NB4 (cell line): ENCODE measurements at regions not wholly inside any gene's neighbourhood (a gene's known extent, or its start where the extent isn't known, plus 50 kb on each side); places are given as distances from the start of the nearest gene placed in this dataset.

Source experiments
- MYC ChIP-seq: IDR thresholded peaks from 2 replicates; pipeline ENCODE4 v1.6.1; 2011; ENCODE audit warnings: low read depth, low read length
- POLR2A ChIP-seq: IDR thresholded peaks from 2 replicates; pipeline ENCODE4 v1.6.1; 2011; ENCODE audit warnings: mild to moderate bottlenecking; ENCODE audit not compliant: insufficient read length; ENCODE audit errors: extremely low read depth
- TF ChIP-seq, protein P1 (sequence below): IDR thresholded peaks from one replicate; pipeline ENCODE4 v1.5.1; 2012; ENCODE audit warnings: low read depth, low read length
- TF ChIP-seq, protein P2 (sequence below): IDR thresholded peaks from 2 replicates; pipeline ENCODE4 v1.6.1; 2011; ENCODE audit warnings: low read depth, low read length

DNA sequence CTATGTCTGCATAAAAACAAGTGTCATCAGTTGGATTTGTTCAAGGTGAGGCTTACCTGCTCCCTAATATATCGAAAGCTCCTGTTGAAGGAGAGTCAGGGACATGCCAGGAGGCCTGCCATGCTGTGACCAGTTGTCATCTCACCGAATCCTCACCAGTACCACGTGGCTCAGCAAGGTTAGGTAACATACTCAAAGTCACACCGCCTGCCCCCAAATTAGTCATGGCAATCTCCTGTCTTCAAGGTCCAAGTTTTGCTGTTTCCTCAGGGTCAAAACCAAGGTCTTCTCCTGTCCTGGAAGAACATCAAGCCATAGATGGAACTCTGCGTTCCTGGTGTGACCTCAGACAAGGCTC is 67.8 kb downstream of the IGLL1 start:
- TF ChIP-seq, protein P1, sequence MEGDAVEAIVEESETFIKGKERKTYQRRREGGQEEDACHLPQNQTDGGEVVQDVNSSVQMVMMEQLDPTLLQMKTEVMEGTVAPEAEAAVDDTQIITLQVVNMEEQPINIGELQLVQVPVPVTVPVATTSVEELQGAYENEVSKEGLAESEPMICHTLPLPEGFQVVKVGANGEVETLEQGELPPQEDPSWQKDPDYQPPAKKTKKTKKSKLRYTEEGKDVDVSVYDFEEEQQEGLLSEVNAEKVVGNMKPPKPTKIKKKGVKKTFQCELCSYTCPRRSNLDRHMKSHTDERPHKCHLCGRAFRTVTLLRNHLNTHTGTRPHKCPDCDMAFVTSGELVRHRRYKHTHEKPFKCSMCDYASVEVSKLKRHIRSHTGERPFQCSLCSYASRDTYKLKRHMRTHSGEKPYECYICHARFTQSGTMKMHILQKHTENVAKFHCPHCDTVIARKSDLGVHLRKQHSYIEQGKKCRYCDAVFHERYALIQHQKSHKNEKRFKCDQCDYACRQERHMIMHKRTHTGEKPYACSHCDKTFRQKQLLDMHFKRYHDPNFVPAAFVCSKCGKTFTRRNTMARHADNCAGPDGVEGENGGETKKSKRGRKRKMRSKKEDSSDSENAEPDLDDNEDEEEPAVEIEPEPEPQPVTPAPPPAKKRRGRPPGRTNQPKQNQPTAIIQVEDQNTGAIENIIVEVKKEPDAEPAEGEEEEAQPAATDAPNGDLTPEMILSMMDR = no peak
- no peak for TF ChIP-seq POLR2A
- TF ChIP-seq, protein P2, sequence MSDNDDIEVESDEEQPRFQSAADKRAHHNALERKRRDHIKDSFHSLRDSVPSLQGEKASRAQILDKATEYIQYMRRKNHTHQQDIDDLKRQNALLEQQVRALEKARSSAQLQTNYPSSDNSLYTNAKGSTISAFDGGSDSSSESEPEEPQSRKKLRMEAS = no peak
- no peak for TF ChIP-seq MYC
